Activated CD4-positive, alpha-beta T cell treated with anti-CD3 and anti-CD28 coated beads, Interleukin-10, Interleukin-2, amounts not matched to agents 100 ng/mL and 50 ng/mL, durations not matched to agents 16 hours and 8 hours (primary cell): ENCODE measurements at regions not wholly inside any gene's neighbourhood (a gene's known extent, or its start where the extent isn't known, plus 50 kb on each side); places are given as distances from the start of the nearest gene placed in this dataset.
A peak's percentile ranks its signal among the peaks of the same experiment; 100 is the strongest.
"Not testable (repeated sequence)": the region's sequence is repeated elsewhere in the genome, so short reads cannot be mapped to it uniquely, and the experiment has no call there.

Experiments
- DNase-seq: peaks from one replicate; pipeline ENCODE4 v3.0.0-alpha.2; 2020

DNA sequence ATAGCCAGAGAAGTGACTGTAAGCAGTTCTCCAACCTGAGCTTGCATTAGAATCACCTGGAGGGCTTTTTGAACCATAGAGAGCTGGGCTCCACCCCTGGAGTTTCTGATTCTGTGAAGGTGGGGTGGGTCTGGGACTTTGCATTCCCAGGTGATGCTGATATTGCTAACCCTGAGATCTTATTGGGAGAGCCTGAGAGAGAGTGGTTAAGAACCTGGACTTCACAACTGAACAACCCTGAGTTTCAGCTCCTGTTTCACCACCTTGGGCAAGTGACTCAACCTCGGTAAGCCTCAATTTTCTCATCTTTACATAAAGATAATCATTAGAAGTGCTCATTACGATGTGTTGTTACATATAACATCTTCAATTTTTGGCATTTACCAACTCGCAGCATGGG, 498.6 kb downstream of the EBF1 start:
- no peak for DNase-seq

DNA sequence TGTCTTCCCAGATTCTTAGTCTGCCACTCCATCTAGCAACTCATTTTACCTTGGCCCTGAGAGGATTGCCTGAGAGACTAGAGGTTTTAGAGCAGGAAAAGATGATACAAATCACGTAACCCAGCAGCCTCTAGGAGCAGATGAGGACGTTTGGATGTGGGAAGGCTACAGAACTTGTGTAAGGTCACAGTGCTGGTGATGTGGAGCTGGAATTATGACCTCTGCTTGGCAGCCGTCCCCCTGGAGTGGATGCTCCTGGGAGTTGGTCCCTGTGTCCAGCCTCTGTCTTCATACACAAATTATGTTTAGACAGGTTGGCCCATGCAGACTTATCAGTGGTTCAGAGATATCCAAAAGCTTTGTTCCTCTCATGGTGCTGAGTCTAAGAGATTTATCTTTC, 499.0 kb downstream of the EBF1 start:
- DNase-seq = no peak

DNA sequence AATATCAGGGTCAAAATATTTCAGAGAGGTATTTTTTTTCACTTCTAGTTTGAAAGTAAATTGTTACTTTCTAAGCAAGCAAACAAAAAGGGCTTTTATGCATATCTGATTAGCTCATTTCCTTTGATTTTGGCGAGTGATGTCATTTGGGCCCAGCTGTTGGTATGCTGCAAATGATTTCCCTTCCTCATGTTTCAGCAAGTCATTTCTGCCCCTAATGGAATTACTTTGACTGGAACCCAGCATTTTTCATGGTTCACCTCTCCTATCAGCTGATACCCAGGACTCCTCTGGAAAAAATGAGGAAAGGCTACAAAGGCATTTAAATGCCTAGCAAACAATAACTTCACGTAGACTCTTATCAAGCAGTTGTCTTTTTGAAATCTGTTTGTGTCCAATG, 500.6 kb downstream of the EBF1 start:
- DNase-seq = no peak

DNA sequence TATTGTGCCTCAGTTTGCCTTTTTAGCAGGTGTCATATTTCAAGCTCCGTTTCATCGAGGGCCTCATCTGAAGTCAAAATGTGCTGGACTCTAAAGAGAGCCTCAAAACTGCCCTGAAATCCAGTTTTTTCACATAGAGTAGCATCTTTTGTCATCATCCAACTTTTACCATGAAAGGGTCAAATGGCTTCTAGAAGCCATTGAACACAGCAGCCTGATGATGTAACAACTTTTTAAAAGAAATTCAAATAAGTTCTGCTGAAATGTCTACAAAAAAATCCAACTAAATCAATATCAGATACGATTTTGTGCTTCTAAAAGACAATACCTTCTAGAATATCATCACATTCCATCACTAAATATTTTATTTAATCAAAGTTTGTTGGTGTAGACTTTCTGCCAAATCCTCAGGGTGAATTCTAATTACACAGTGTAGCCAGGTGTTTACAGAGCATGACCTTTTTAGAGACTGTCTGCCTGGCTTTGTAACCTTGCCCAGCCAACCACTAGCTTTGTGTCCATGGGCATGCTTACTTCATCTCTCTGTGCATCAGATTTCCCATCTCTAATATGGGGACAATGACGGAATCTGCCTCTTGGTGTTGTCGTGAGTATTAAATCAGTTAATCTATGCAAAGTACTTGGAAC, 505.0 kb downstream of the EBF1 start:
- DNase-seq = no peak

DNA sequence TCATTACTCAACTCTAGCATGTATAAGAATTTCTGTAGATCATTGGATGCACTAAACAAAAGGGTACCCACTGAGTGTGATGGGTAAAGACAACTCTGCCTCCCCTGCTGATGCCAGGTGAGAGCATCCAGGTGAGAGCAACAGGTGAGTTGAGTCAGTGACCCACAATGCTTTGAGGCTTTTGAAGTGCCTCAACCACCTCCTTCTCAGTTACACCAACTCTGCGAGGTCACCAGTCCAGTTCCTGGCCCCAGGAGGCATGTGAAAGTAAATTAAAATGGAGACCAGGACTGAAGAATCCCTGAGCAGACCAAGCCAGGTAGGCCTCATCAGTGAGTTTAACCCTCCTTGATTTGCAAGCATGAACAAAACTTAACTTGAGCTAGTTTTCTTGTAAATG, 505.8 kb downstream of the EBF1 start:
- no peak for DNase-seq

DNA sequence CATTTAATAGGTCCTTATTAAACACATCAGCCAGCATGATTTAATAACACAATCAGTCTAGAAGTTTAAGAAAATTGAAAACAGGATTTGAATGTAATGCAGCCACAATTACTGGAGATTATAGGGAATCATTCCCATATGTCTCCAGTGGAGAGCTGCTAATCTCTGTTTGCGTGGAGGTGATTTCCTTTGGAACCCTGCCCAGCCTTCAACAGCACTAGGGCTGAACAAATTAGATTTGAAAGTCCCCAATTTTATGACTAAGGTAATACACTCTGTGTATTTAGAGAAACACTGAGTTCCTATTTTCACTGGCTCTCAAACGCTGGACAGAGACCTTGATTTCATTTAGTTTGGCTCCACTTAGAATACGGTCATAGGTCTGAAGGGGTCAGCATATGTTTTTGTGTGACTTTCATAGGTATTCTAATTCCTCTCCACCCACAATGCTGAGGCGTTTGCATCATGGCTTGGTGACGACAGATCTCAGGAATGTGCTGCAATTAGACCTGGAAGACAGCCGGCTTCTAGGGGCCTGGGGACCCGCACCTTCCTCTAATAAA, 508.3 kb downstream of the EBF1 start:
- DNase-seq = no peak

DNA sequence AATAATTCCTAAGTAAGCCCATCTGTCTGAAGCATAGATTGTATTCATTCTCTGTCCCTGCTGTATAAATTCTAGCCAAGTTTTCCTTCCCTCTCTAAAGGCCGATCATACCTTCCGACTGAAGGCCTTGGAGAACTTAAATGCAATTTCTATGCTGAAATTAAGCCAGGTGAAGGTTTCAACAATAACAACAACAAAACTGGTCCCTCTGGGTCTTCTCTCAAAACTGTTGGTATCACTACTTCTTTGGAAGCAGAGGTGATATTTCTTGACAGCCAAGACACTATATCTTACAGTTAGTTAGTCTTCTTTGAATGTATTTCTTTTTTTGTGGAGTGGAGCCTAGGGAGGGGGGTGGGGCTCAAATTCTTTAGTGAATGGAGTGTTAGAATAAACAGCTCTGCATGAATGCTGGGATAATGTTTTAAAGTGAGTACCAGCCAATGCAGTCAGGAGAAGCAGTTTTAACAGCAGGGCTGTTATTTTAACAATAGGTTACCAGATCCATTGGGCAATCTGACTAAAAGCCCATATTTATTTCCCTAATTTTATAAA, 508.9 kb downstream of the EBF1 start:
- no peak for DNase-seq

DNA sequence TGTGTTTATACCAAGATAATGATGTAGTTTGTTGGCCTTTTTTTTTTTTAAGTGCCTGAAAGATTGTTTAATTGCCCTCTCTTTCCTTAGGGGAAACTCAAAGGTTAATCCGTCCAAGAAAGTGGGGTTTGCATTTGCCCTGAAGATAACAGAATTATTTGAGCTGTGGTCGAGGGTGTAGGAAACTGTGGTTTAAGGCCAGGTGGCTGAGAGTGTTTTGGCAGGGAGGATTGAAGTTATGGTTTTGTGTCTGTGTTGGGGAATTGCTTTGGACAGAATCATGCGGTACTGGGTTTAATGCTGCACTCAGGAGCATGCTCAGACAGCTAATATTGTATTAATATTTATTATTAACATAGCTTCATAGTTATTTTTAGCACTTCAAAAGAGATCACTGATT, 509.8 kb downstream of the EBF1 start:
- DNase-seq = no peak

DNA sequence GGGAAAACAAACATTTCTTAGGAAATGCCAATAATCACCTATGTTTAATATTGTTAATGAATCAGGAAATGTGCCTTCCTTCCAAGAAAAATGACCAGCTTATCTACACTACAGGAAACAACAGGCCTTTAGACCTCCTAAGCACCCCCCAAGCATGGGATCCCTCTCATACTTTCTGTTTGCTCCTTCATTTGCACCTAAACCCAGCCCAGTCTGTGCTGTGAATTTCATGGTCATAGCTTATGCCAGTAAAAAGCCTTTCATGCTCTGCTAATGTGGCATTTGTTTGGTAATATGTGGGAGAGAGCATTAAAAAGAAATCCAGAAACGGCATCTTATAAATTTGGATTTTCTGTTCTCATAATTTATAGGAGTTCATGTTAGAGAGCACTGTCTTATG, 511.1 kb downstream of the EBF1 start:
- DNase-seq = no peak

DNA sequence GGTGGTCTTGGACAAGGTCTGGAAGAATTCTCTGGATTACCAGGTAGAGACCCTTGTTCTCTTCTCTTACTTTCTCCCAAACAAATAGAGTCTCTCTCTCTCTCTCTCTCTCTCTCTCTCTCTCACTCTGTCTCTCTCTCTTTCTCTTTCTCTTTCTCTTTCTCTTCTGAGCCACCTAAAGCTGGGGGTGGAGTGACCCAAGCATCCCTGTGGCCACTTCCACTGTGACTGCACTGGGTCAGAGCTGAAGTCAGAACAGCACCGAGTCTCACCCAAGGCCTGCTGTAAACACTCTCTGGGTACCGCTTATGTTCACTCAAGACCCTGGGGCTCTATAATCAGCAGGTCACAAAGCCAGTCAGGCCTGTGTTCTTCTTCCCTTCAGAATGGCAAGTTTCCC, 513.7 kb downstream of the EBF1 start:
- DNase-seq = no peak

DNA sequence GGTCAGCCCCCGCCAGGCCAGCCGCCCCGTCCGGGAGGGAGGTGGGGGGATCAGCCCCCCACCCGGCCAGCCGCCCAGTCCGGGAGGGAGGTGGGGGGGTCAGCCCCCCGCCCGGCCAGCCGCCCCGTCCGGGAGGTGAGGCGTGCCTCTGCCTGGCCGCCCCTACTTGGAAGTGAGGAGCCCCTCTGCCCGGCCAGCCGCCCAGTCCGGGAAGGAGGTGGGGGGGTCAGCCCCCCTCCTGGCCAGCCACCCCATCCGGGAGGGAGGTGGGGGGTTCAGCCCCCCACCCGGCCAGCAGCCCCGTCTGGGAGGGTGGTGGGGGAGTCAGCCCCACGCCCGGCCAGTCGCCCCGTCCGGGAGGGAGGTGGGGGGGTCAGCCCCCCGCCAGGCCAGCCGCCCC, 517.0 kb downstream of the EBF1 start:
- DNase-seq = not testable (repeated sequence)

DNA sequence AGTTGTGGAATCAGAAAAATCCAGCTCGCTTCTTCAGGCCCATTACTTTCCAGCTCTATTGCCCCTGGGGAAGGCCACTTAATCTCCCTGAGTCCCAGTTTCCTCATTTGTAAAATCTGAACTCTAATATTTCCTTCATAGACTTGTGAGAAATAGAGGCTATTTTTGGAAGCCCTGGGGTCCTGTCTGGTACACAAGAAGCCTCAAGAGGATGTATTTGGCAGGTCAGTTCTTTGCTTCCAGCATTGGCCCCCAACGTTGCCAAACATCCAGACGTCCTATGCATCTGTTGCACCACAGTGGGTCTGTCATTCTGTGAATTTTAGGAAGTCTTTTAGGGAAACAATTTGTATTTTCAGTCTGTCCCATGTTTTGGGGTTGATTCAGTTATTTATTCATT, 525.9 kb downstream of the EBF1 start:
- no peak for DNase-seq

DNA sequence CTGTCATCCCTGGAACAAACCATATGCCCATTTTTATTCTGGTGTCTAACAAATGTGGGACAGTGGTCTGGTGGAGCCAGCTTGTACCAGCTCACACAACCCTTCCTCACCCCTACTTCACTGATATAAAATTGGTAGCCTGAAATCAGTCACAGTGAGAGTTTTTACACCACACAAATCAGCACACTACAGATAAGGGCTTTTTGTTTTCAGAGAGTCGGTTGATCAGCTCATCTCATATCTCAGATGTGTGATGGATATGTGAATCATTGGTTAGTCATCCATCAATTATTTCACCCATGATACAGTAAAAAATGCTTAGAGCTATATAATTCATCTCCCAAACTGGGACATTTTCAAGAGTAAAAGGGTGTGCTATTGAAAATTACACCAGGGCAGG, 529.2 kb downstream of the EBF1 start:
- no peak for DNase-seq

DNA sequence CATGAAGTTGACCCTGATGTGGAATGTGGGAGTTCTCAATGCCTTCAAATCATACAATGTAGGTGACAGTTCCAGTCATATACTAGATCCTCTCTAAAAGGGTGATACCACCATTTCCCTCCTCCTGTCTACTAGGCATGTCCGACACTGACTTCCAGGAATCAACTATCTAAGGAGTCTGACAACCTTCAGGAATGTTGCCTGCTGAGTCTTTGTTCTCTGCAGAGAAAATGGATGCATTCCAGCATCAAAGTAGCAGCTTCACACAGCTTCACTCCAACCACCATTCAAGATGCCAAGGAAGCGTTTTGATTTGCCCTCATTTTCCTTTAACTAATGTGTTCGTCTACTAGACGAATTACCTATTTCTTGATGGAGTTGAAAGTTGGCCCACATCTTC, 530.2 kb downstream of the EBF1 start:
- DNase-seq = no peak

DNA sequence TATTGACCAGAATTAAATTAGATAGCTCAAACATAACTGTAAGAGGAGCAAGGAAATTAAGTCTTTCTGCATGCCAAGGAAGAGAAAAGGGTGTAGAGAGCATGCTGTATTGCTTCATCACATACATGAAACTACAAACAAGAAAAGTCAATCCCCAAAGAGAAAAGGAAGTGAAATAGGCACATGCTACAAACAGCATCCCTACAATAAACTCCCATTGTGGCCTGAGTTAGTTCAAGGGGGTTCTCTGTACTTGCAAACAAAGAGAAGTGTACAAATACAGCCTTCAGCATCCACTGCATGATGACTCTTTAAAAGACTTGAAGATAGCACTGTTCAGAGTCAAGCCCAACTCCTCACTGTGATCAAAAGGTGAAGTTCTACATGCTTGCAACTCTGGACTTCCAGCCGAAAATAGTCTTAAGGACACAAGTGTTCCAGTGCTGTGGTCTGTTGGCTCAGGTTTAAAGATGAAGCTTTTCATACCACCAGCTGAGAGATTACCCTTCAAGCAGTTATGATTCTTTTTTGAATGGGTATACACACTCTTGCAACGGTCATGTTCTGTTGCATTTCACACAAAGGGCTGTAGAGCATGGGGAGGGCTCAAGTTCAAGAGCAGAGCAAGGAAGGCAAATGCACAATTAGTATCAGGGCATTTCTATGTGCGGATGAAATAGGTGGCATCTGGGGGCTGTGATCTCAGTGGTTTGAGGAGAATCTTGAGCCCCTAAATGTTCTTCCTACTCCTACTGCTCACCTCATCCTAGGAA, 534.5 kb downstream of the EBF1 start:
- DNase-seq = no peak

DNA sequence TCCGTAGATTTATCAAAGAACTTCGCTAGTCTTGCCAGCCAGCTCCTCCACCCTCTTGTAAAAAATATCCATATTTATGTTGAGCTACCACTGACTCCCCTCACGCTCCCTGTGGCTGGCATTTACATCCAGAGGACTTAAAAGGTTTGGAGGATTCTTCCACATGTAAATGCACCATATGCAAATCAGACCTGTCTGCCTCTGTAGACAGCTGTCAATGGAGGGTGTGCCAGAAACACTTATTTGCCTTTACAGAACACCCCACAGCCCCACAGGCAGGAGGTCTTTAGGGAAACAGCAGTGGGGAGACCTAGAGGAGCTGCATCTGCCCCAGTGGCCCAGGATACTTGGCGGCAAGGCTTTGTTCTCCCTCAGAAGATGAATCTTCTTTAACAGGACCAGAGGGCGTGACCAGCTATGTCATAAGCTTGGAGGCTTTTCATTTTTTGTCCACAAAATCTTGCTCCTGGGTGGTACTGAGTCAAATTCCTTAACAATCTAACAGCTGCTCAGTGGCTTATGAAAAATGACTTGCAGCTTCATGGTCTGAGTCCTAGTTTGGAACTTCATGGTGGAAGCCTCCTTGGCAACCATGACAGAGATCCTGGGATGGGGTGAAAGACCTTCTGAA, 535.8 kb downstream of the EBF1 start:
- no peak for DNase-seq

DNA sequence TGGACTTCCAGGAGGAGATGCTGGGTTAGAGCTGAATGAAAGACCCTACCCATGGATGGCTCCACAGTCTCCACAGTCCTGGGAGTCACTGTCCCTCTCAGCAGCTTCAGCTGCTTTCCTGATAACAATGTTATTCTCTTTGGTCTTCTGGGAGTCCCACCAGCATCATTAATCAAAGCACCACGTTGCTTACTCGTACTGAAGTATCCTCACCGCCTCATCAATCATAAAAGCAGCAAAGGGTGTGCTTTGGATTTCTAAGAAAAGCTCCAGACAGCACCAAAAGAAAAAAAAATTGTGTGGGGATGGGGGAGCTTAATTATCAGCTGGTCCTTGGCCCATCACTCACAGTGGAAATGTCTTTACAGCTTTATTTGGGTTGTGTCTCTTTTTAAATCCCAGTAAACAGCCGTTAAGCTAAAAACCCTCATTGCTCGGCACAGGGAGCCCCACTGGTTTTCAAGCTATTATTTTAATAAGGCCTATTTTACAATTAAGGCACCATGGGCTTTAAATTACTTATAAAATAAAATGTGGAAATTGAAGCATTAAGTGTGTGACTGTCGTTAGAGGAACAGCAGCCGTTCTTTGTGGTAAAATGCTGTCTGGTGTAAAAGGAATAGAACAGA, 538.0 kb downstream of the EBF1 start:
- DNase-seq = no peak

DNA sequence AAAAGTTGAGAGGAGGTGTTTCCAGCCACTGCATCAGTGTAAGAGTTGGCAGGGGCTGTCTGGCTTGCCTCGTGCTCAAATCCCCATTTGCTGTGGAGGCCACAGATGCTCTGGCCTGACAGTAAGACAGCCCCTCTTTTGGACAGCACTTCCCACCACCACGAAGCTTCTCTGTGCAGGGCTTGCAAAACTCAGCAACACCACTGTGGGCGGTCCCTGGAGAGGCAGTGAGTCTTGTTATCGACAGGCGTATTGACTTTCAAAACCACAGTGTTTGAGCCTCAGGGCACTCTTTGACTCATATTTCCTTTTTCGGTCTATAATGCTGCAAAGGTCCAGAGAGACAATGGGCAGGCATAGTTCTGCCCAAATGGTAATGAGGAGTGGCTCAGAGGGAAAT, 539.5 kb downstream of the EBF1 start:
- peak; percentile 30 for DNase-seq

DNA sequence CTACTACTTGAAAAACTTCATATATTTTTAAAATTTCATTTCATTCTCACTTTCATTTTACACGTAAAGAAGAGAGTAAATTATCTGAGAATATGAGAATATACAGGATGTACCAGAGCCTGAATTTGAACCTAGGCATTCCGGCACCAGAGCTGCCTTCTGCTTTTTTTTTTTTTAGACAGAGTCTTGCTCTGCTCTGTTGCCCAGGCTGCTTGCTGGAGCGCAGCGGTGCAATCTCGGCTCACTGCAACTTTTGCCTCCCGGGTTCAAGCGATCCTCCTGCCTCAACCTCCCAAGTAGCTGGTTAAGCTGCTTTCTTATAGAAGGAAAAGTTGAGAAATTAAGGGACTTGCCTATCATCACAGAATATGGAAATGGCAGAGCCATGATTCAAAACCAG, 540.1 kb downstream of the EBF1 start:
- no peak for DNase-seq

DNA sequence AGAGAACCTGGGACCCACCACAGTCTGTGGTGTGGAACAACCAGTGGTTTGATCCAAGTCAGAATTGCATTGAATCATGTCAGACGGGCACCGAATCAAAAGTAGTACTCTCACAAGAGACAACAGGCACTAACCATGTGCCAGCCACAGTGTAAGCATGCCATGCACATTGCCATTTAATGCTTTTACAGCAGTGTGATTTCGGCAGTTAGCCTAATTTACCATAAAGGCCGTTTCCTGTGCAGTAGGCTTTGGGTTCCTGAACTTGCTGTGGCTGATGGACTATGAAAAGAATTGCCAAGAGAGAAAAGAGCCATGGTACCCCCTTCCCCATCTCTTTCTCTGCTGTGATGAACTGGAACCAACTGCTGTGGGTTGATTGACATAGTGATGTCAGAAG, 540.6 kb downstream of the EBF1 start:
- no peak for DNase-seq

DNA sequence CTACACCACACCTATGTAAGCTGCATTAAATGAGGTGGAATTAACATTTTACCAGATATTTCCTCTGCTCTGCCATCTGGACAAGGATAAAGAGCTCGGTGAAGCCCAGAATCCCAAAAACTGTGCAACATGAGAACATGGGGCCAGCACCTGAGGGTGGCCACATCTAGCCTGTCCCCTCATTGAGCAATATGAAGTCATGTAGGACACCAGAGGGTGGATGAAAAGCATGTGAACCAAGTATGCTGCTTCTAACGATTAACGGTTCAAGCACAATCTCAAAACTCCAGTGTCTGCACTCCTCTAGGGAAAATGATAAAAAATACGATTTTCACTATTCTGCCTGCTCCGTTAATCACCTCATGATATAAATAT, 545.8 kb downstream of the EBF1 start:
- DNase-seq = no peak

DNA sequence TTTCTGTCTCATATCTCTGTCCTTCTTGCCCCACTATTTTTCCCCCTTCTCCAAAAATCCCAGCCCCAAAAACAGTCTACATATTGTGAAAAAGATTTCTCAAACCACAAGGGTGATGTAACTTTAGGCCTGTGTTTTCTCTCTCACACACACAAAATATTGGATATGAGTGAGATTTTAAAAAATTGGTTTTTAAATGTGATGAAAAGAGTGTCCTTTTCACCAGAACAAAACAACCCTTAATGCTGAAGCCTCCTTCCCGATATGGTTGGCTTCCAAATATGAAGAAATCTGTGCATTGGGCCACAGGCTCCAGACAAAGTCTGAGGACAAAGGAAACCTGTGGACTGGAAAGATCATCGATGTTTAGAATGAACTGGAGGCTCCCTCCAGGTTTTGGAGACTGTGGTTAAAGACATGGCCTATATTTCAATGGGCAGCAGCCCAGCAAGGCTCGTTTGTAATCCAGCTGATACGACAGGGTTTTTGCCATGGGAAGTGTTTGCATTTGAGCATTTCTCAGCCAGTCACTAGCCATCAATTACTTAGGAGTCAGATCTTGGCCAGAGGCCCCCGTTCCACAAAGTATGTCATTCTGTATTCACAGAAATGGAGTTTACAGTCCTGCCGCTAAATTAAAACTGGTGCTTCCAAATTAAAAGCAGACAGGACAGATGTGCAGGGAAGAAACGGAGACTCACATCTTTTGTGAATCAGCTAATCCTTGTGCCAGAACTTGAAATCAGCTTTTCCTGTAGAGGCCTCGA, 546.3 kb downstream of the EBF1 start:
- no peak for DNase-seq

DNA sequence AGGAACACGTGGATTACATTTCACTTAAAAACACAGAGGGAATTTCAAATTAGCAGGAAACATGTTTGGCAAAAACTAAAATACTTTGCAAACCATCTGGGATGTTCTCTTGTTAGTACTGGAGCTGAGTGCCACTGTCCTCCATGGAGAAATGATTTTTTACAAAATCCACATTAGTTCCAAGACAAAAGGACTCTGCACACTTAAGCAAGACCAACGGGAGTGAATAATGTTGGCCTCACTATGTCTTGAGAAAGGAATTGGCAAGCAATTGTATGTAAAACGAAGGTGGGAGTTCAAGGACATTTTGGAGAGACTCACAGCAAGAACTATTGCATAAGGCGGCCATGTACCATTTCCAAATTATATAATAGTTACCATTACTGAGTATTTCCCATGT, 547.5 kb downstream of the EBF1 start:
- DNase-seq = no peak
